GM21381 (cell line): ENCODE measurements at regions not wholly inside any gene's neighbourhood (a gene's known extent, or its start where the extent isn't known, plus 50 kb on each side); places are given as distances from the start of the nearest gene placed in this dataset.

Experiments
- ATAC-seq: cut with Tn5 transposase; IDR thresholded peaks from one replicate; pipeline ENCODE4 v1.9.1; 2021; ENCODE audit warnings: mild to moderate bottlenecking, moderate library complexity; ENCODE audit not compliant: unreplicated experiment

GRCh38 chr2:234546770-234547169, 49.9 kb upstream of the ARL4C start:
- no peak for ATAC-seq
